K562 (cell line): ENCODE measurements at regions not wholly inside any gene's neighbourhood (a gene's known extent, or its start where the extent isn't known, plus 50 kb on each side); places are given as distances from the start of the nearest gene placed in this dataset.

Experiments used
- ATAC-seq: fragments of 200-7000 bp; cut with Tn5 transposase; 3 replicates; pipeline ENCODE4 v1.9.1; 2020; ENCODE audit warnings: moderate library complexity
- BruUV-seq: library from RNA; stranded (reverse); fragments of 400-500 nt; replicated peaks from 2 replicates; lab custom pipeline; 2021; lab: Mats Ljungman, UMichigan
- CTCF ChIA-PET: fragments of 300-600 bp; formaldehyde crosslinking; extraction: SDS; loops from one replicate; lab custom pipeline; 2021; ENCODE audit warnings: low intra/inter-chr PET ratio; lab: Yijun Ruan, JAX
- POLR2A ChIA-PET: fragments of 300-600, 350-650 bp; sonication (Branson Sonifier 250); formaldehyde crosslinking; extraction: SDS; loops from one replicate; lab custom pipeline; 2021; ENCODE audit warnings: antibody characterized with exemption, inconsistent platforms; lab: Yijun Ruan, JAX
- DNase-seq, 4 experiments: peaks; one replicate each; pipeline versions ENCODE4 v3.0.0 to v3.0.0-alpha.2; 2011 to 2018; ENCODE audit warnings: low spot score in 3 of 4, mixed read lengths in 3 of 4; ENCODE audit errors: extremely low read depth in 1 of 4
- FAIRE-seq: peaks from 2 replicates; lab custom pipeline; 2011; peaks lifted over from hg19 to GRCh38; lab: Jason Lieb, UNC
- H2AFZ ChIP-seq: 2 replicates; pipeline ENCODE4 v1.6.0; 2011; ENCODE audit warnings: low read depth, low read length, control low read depth, inconsistent platforms
- H3K27ac ChIP-seq: fragments of 200-600 bp; 3 replicates; pipeline ENCODE4 v1.8.0; 2011; ENCODE audit warnings: low read depth, mild to moderate bottlenecking, control low read depth, inconsistent platforms, low read length, moderate library complexity, mixed read lengths; ENCODE audit errors: extremely low read depth
- H3K27me3 ChIP-seq, 2 experiments: fragments of 300-600 bp in 1 of 2; 2 replicates in 1 of 2; 3 replicates in 1 of 2; pipeline versions ENCODE4 v1.6.0 to v1.8.0; 2011; ENCODE audit warnings: inconsistent platforms in 2 of 2, low read length in 2 of 2, mild to moderate bottlenecking in 1 of 2, mixed read lengths in 1 of 2, moderate library complexity in 1 of 2; ENCODE audit not compliant: control insufficient read depth in 2 of 2, insufficient read depth in 2 of 2
- H3K36me3 ChIP-seq: fragments of 300-600 bp; 3 replicates; pipeline ENCODE4 v1.8.0; 2011; ENCODE audit warnings: mild to moderate bottlenecking, low read length, inconsistent platforms; ENCODE audit not compliant: control insufficient read depth, insufficient read depth
- H3K4me1 ChIP-seq, 2 experiments: fragments of 200-600 bp in 1 of 2; replicated peaks in 1 of 2; 2 replicates in 1 of 2; 3 replicates in 1 of 2; pipeline versions ENCODE4 v1.5.1 to v1.8.0; 2011; ENCODE audit warnings: inconsistent platforms in 2 of 2, low read length in 2 of 2, mild to moderate bottlenecking in 1 of 2, mixed read lengths in 1 of 2, moderate library complexity in 1 of 2; ENCODE audit not compliant: control insufficient read depth in 2 of 2, insufficient read depth in 2 of 2
- H3K4me2 ChIP-seq: 2 replicates; pipeline ENCODE4 v1.6.1; 2011; ENCODE audit warnings: low read length, control low read depth, inconsistent platforms, mixed read lengths; ENCODE audit not compliant: insufficient read depth
- H3K4me3 ChIP-seq: fragments of 200-600 bp; sonication (generic), shearing (Covaris generic); 2 replicates; pipeline ENCODE4 v1.5.1; 2016; ENCODE audit warnings: control low read depth, inconsistent platforms
- H3K79me2 ChIP-seq: fragments of 200-600 bp; 3 replicates; pipeline ENCODE4 v1.8.0; 2011; ENCODE audit warnings: low read length, inconsistent platforms; ENCODE audit not compliant: control insufficient read depth, insufficient read depth
- H3K9ac ChIP-seq, 2 experiments: 2 replicates each; pipeline versions ENCODE4 v1.6.0 to v1.6.1; 2011; ENCODE audit warnings: low read depth in 2 of 2, low read length in 2 of 2, control low read depth in 1 of 2, inconsistent platforms in 1 of 2, mild to moderate bottlenecking in 1 of 2, mixed read lengths in 1 of 2; ENCODE audit not compliant: insufficient read depth in 1 of 2
- H3K9me1 ChIP-seq: one replicate; pipeline ENCODE4 v1.6.0; 2011; ENCODE audit warnings: inconsistent platforms, mild to moderate bottlenecking, low read length, moderate library complexity; ENCODE audit not compliant: control insufficient read depth, insufficient read depth
- H3K9me3 ChIP-seq: replicated peaks from 2 replicates; pipeline ENCODE4 v1.5.1; 2011; ENCODE audit warnings: low read depth, low read length, inconsistent platforms; ENCODE audit not compliant: control insufficient read depth, insufficient read depth
- H4K20me1 ChIP-seq: replicated peaks from 2 replicates; pipeline ENCODE4 v1.6.1; 2011; ENCODE audit warnings: low read length, inconsistent platforms, mixed read lengths; ENCODE audit not compliant: control insufficient read depth, insufficient read depth
- C11orf30 ChIP-seq: fragments of 450-650 bp; IDR thresholded peaks from 2 replicates; pipeline ENCODE4 v1.6.1; 2016; ENCODE audit warnings: low read depth, mild to moderate bottlenecking
- CBX3 ChIP-seq, 2 experiments: IDR thresholded peaks; 1 replicate in 1 of 2; 2 replicates in 1 of 2; pipeline ENCODE4 v1.6.1; 2012; ENCODE audit warnings: inconsistent platforms in 2 of 2, low read length in 2 of 2, borderline replicate concordance in 1 of 2, control low read depth in 1 of 2
- EP400 ChIP-seq: fragments of 450-650 bp; IDR thresholded peaks from 2 replicates; pipeline ENCODE4 v1.6.1; 2017; ENCODE audit warnings: antibody characterized with exemption, mild to moderate bottlenecking, moderate library complexity
- FOXA3 ChIP-seq, 2 experiments: fragments of 450-650 bp in 1 of 2; sonication (generic) in 1 of 2; formaldehyde crosslinking; IDR thresholded peaks in 1 of 2; conservative IDR thresholded peaks in 1 of 2; 2 replicates each; pipeline versions ENCODE4 v1.4.0 to v1.8.0; 2020 to 2022; ENCODE audit warnings: mild to moderate bottlenecking in 2 of 2, missing genetic modification reagents in 1 of 2
- MAFF ChIP-seq: IDR thresholded peaks from 2 replicates; pipeline ENCODE4 v1.6.1; 2012; ENCODE audit warnings: low read length, improper control_type of control experiment
- MAFG ChIP-seq: fragments of 450-650 bp; conservative IDR thresholded peaks from 2 replicates; pipeline ENCODE4 v1.6.1; 2016; ENCODE audit warnings: missing genetic modification characterization, missing compliant biosample characterization
- MAFK ChIP-seq: IDR thresholded peaks from 2 replicates; pipeline ENCODE4 v1.6.1; 2011; ENCODE audit warnings: low read length, improper control_type of control experiment
- ZNF316 ChIP-seq: fragments of 450-650 bp; IDR thresholded peaks from 2 replicates; pipeline ENCODE4 v1.6.1; 2016
- WGBS: fragments of 100-300 bp; shearing (Covaris generic); methylation state at CpG from one replicate; pipeline ENCODE4 v1.1.6; 2016; ENCODE audit warnings: low coverage, mixed read lengths; ENCODE audit not compliant: insufficient coverage; ENCODE audit errors: missing lambda C conversion rate; 5-methylcytosine and 5-hydroxymethylcytosine counted together
- in situ Hi-C: fragments of 300-500 bp; cut with MboI; formaldehyde crosslinking; loops from 4 replicates; pipeline ENCODE4 v1.15.0; 2018; ENCODE audit warnings: inconsistent platforms, mixed read lengths
- intact Hi-C: fragments of 100-400 bp; cut with micrococcal nuclease; formaldehyde crosslinking; loops from 2 replicates; pipeline ENCODE4 v1.14.2; 2022
- TF ChIP-seq, protein P1 (sequence below): sonication (generic); formaldehyde crosslinking; IDR thresholded peaks from 2 replicates; pipeline ENCODE4 v1.8.0; 2023; ENCODE audit warnings: mild to moderate bottlenecking, missing genetic modification reagents

DNA sequence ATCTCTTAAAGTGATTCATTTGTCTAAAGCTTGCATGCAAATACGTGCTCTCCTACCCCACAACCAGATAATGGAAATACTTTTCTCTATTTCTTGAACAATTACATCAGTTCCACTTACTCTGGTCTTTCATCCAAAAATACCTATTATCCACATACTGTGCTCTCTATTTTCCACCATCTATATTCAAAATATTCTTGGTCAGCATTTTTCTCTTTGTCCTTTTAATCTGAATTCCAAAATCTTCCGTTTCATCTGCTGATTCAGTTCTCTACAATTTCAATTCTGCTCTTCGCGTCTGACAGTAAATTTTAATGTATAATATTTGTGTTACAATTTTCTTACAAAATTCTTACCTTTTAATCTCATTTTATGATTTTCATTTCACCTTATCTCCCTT lies 110.3 kb downstream of the ZNF648 start:
- TF ChIP-seq, protein P1, sequence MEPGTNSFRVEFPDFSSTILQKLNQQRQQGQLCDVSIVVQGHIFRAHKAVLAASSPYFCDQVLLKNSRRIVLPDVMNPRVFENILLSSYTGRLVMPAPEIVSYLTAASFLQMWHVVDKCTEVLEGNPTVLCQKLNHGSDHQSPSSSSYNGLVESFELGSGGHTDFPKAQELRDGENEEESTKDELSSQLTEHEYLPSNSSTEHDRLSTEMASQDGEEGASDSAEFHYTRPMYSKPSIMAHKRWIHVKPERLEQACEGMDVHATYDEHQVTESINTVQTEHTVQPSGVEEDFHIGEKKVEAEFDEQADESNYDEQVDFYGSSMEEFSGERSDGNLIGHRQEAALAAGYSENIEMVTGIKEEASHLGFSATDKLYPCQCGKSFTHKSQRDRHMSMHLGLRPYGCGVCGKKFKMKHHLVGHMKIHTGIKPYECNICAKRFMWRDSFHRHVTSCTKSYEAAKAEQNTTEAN: no peak
- TF ChIP-seq ZNF316 (peak; percentile 90), EP400 (no peak), MAFK (peak; percentile 64), MAFF (peak; percentile 69), C11orf30 (peak; percentile 81), FOXA3 (CRISPR knock-in tag; conservative IDR thresholded peaks at IDR 0.05 in 1 of 2, IDR thresholded peaks at IDR 0.05 in 1 of 2) (no peak), MAFG (tag) (peak; percentile 64), CBX3 (IDR thresholded peaks at IDR 0.05; ENCODE audit: borderline replicate concordance in 1 of 2, low read length in 2 of 2) (no peak)
- ATAC-seq: no peak
- WGBS: 0% methylated on average over 4 of the region's 4 CpGs
- Histone ChIP-seq H3K4me1 (no peaks in the 10 kb centered on the region), H3K9ac (no peak overlapping the region), H3K27ac (no peak overlapping the region), H3K9me3 (no peaks in the 10 kb centered on the region), H2AFZ (no peak overlapping the region), H3K79me2 (no peaks in the 10 kb centered on the region), H4K20me1 (no peaks in the 10 kb centered on the region), H3K4me3 (no peak overlapping the region), H3K4me2 (no peak overlapping the region), H3K36me3 (no peaks in the 10 kb centered on the region), H3K27me3 (no peaks in the 10 kb centered on the region), H3K9me1 (no peaks in the 10 kb centered on the region)
- in situ Hi-C loops: no loop called here
- intact Hi-C loops: no loop called here
- no TSS peak for BruUV-seq
- DNase-seq: no peak
- FAIRE-seq: no peak
- ChIA-PET POLR2A (interaction anchor here (0.9 kb wide), 1 partner anchor 139 kb away, joined by 3 read pairs; no protein-coding TSS in a partner anchor), CTCF (no interaction called here)
